Vagina (tissue), 2 donors: ENCODE measurements at regions not wholly inside any gene's neighbourhood (a gene's known extent, or its start where the extent isn't known, plus 50 kb on each side); places are given as distances from the start of the nearest gene placed in this dataset.

Experiments used
- CTCF ChIP-seq, 3 experiments: fragments of 450-650 bp in 2 of 3; fragments of 200-600 bp in 1 of 3; sonication (generic) in 1 of 3; IDR thresholded peaks; one replicate each; pipeline ENCODE4 v1.5.1; 2017 to 2019; ENCODE audit warnings: antibody characterized with exemption in 3 of 3, mild to moderate bottlenecking in 2 of 3, moderate library complexity in 2 of 3
- POLR2AphosphoS5 ChIP-seq, 2 donors: sonication (generic); formaldehyde crosslinking; IDR thresholded peaks; one replicate each; pipeline ENCODE4 v1.9.0; 2017; ENCODE audit warnings: antibody characterized with exemption in 2 of 2, mild to moderate bottlenecking in 2 of 2, low read depth in 1 of 2; ENCODE audit not compliant: insufficient read depth in 1 of 2

GRCh38 chr5:163724305-163724704, 218.9 kb downstream of the MAT2B start:
- TF ChIP-seq CTCF (IDR thresholded peaks at IDR 0.05) (no peak), POLR2AphosphoS5 (IDR thresholded peaks at IDR 0.05; ENCODE audit: insufficient read depth in 1 of 2, low read depth in 1 of 2) (no peak)
